H9 (cell line): ENCODE measurements at regions not wholly inside any gene's neighbourhood (a gene's known extent, or its start where the extent isn't known, plus 50 kb on each side); places are given as distances from the start of the nearest gene placed in this dataset.

Experiments
- DNase-seq: peaks from one replicate; pipeline ENCODE4 v3.0.0-alpha.2; 2017
- H2AFZ ChIP-seq: one replicate; pipeline ENCODE4 v1.6.1; 2013; ENCODE audit warnings: mild to moderate bottlenecking, low read length, control low read depth, moderate library complexity
- H2AK5ac ChIP-seq: 2 replicates; pipeline ENCODE4 v1.6.1; 2013; ENCODE audit warnings: low read length, control low read depth, mixed read lengths; ENCODE audit not compliant: insufficient read length
- H2BK120ac ChIP-seq: one replicate; pipeline ENCODE4 v1.6.1; 2013; ENCODE audit warnings: low read depth, mild to moderate bottlenecking, low read length, control low read depth, inconsistent platforms; ENCODE audit not compliant: poor library complexity, severe bottlenecking
- H2BK12ac ChIP-seq: 2 replicates; pipeline ENCODE4 v1.6.1; 2013; ENCODE audit warnings: low read length, control low read depth, mixed read lengths, low read depth; ENCODE audit not compliant: insufficient read length
- H2BK15ac ChIP-seq: 2 replicates; pipeline ENCODE4 v1.6.1; 2013; ENCODE audit warnings: low read depth, low read length, control low read depth
- H2BK20ac ChIP-seq: one replicate; pipeline ENCODE4 v1.6.1; 2013; ENCODE audit warnings: low read depth, mild to moderate bottlenecking, low read length, control low read depth, inconsistent platforms; ENCODE audit not compliant: poor library complexity, severe bottlenecking
- H2BK5ac ChIP-seq: 2 replicates; pipeline ENCODE4 v1.6.1; 2013; ENCODE audit warnings: low read length, control low read depth, mixed read lengths; ENCODE audit not compliant: insufficient read length
- H3K14ac ChIP-seq: 2 replicates; pipeline ENCODE4 v1.6.1; 2013; ENCODE audit warnings: low read length, control low read depth; ENCODE audit not compliant: insufficient read depth
- H3K18ac ChIP-seq: 2 replicates; pipeline ENCODE4 v1.6.1; 2013; ENCODE audit warnings: low read depth, mild to moderate bottlenecking, mixed read lengths, low read length, control low read depth; ENCODE audit not compliant: insufficient read length
- H3K23ac ChIP-seq: 2 replicates; pipeline ENCODE4 v1.6.1; 2013; ENCODE audit warnings: low read length, control low read depth, mixed read lengths, low read depth; ENCODE audit not compliant: insufficient read length
- H3K23me2 ChIP-seq: 2 replicates; pipeline ENCODE4 v1.6.1; 2013; ENCODE audit warnings: low read depth, mild to moderate bottlenecking, mixed read lengths, low read length, control low read depth; ENCODE audit not compliant: insufficient read length, poor library complexity, severe bottlenecking
- H3K27ac ChIP-seq: 2 replicates; pipeline ENCODE4 v1.5.1; 2013; ENCODE audit warnings: low read length, control low read depth, mixed read lengths, low read depth; ENCODE audit not compliant: insufficient read length
- H3K27me3 ChIP-seq: 2 replicates; pipeline ENCODE4 v1.6.1; 2013; ENCODE audit warnings: low read length, control low read depth, inconsistent platforms; ENCODE audit not compliant: insufficient read depth
- H3K4ac ChIP-seq: 2 replicates; pipeline ENCODE4 v1.6.1; 2013; ENCODE audit warnings: low read depth, mild to moderate bottlenecking, control low read depth, inconsistent platforms, low read length, moderate library complexity
- H3K4me1 ChIP-seq: 2 replicates; pipeline ENCODE4 v1.6.1; 2013; ENCODE audit warnings: low read length, control low read depth, inconsistent platforms; ENCODE audit not compliant: insufficient read depth
- H3K4me2 ChIP-seq: 2 replicates; pipeline ENCODE4 v1.6.1; 2013; ENCODE audit warnings: low read length, control low read depth, mixed read lengths; ENCODE audit not compliant: insufficient read length, insufficient read depth
- H3K56ac ChIP-seq: 2 replicates; pipeline ENCODE4 v1.6.1; 2013; ENCODE audit warnings: low read depth, mild to moderate bottlenecking, mixed read lengths, low read length, control low read depth; ENCODE audit not compliant: insufficient read length
- H3K79me1 ChIP-seq: 2 replicates; pipeline ENCODE4 v1.6.1; 2013; ENCODE audit warnings: low read depth, mild to moderate bottlenecking, moderate library complexity, low read length, control low read depth, inconsistent platforms; ENCODE audit not compliant: insufficient read depth, poor library complexity, severe bottlenecking
- H3K79me2 ChIP-seq: 2 replicates; pipeline ENCODE4 v1.6.1; 2013; ENCODE audit warnings: low read length, control low read depth, inconsistent platforms; ENCODE audit not compliant: insufficient read depth
- H3K9ac ChIP-seq: 2 replicates; pipeline ENCODE4 v1.6.1; 2013; ENCODE audit warnings: low read length, control low read depth, mixed read lengths; ENCODE audit not compliant: insufficient read length; ENCODE audit errors: extremely low read depth
- H3K9me3 ChIP-seq: one replicate; pipeline ENCODE4 v1.6.1; 2013; ENCODE audit warnings: low read depth, low read length, inconsistent platforms; ENCODE audit not compliant: control insufficient read depth
- H3T11ph ChIP-seq: one replicate; pipeline ENCODE4 v1.6.1; 2013; ENCODE audit warnings: mild to moderate bottlenecking, low read length, control low read depth, inconsistent platforms
- H4K20me1 ChIP-seq: one replicate; pipeline ENCODE4 v1.6.1; 2013; ENCODE audit not compliant: control insufficient read depth, insufficient read length, insufficient read depth
- H4K5ac ChIP-seq: 2 replicates; pipeline ENCODE4 v1.6.1; 2013; ENCODE audit warnings: low read depth, mild to moderate bottlenecking, mixed read lengths, low read length, control low read depth; ENCODE audit not compliant: insufficient read length
- H4K8ac ChIP-seq: replicated peaks from 2 replicates; pipeline ENCODE4 v1.6.1; 2013; ENCODE audit warnings: low read length, control low read depth, mixed read lengths, low read depth; ENCODE audit not compliant: insufficient read length
- H4K91ac ChIP-seq: 2 replicates; pipeline ENCODE4 v1.6.1; 2013; ENCODE audit warnings: low read depth, mild to moderate bottlenecking, moderate library complexity, mixed read lengths, low read length, control low read depth; ENCODE audit not compliant: insufficient read length
- H3K27ac Mint-ChIP-seq, 3 experiments: 2 replicates in 2 of 3; 3 replicates in 1 of 3; pipeline ENCODE4 v1.8.0; 2020 to 2021; ENCODE audit warnings: mixed read lengths in 3 of 3, mild to moderate bottlenecking in 1 of 3, moderate library complexity in 1 of 3
- H3K27me3 Mint-ChIP-seq: 2 replicates; pipeline ENCODE4 v1.8.0; 2021; ENCODE audit warnings: low read depth, mild to moderate bottlenecking, moderate library complexity, mixed read lengths
- H3K36me3 Mint-ChIP-seq, 3 experiments: 2 replicates in 2 of 3; 3 replicates in 1 of 3; pipeline ENCODE4 v1.8.0; 2020 to 2021; ENCODE audit warnings: low read depth in 3 of 3, mixed read lengths in 3 of 3; ENCODE audit not compliant: insufficient read depth in 1 of 3
- H3K4me1 Mint-ChIP-seq, 2 experiments: 2 replicates each; pipeline ENCODE4 v1.8.0; 2020; ENCODE audit warnings: mixed read lengths in 2 of 2
- H3K4me3 Mint-ChIP-seq, 2 experiments: 2 replicates in 1 of 2; 3 replicates in 1 of 2; pipeline ENCODE4 v1.8.0; 2020 to 2021; ENCODE audit warnings: mild to moderate bottlenecking in 2 of 2, mixed read lengths in 2 of 2, moderate library complexity in 1 of 2
- H3K9me3 Mint-ChIP-seq, 2 experiments: 2 replicates in 1 of 2; 3 replicates in 1 of 2; pipeline ENCODE4 v1.8.0; 2020; ENCODE audit warnings: mild to moderate bottlenecking in 2 of 2, mixed read lengths in 2 of 2, moderate library complexity in 1 of 2
- CTCF ChIP-seq: fragments of 200-600 bp; sonication (generic); conservative IDR thresholded peaks from 3 replicates; pipeline ENCODE4 v1.8.0; 2021; ENCODE audit warnings: antibody characterized with exemption, mild to moderate bottlenecking
- WGBS: extraction: QIAGEN DNeasy Blood & Tissue Kit; methylation state at CpG from one replicate; pipeline ENCODE4 v1.1.7; 2013; ENCODE audit warnings: missing lambda C conversion rate, low lambda C conversion rate, mixed read lengths; ENCODE audit not compliant: insufficient read length; ENCODE audit errors: extremely low coverage; 5-methylcytosine and 5-hydroxymethylcytosine counted together

GRCh38 chr10:28798964-28799363, 121.6 kb downstream of the BAMBI start:
- H3K27me3 Mint-ChIP-seq = no peaks in the 10 kb centered on the region; the same call in 1 of the 2 replicates
- no peak overlapping the region for H4K5ac ChIP-seq
- no peaks in the 10 kb centered on the region for H3K23me2 ChIP-seq
- no peak overlapping the region for H2BK20ac ChIP-seq
- H3K9me3 ChIP-seq = no peaks in the 10 kb centered on the region
- H3K18ac ChIP-seq = no peak overlapping the region
- no peaks in the 10 kb centered on the region; a peak in 1 of 5 replicates for H3K9me3 Mint-ChIP-seq
- H2AFZ ChIP-seq = no peak overlapping the region
- no peak overlapping the region for H3K27ac Mint-ChIP-seq
- peaks cover 22 to 25% of the 10 kb centered on the region in 2 experiments for H3K4me1 Mint-ChIP-seq
- H3K27me3 ChIP-seq = no peaks in the 10 kb centered on the region
- no peak overlapping the region for H3K14ac ChIP-seq
- H2BK12ac ChIP-seq = no peak overlapping the region
- no CpG with 5 or more reads among the region's 2 CpGs for WGBS
- no peak overlapping the region for H2AK5ac ChIP-seq
- H3K79me2 ChIP-seq = no peaks in the 10 kb centered on the region
- H4K8ac ChIP-seq = no peak overlapping the region
- H3K79me1 ChIP-seq = no peaks in the 10 kb centered on the region
- H3K4me3 Mint-ChIP-seq = no peak overlapping the region
- H4K20me1 ChIP-seq = no peaks in the 10 kb centered on the region
- H3K4me1 ChIP-seq = peaks cover 2% of the 10 kb centered on the region; the same call in 1 of the 2 replicates
- no peak overlapping the region for H3K4ac ChIP-seq
- no peak overlapping the region for H3K27ac ChIP-seq
- H3K4me2 ChIP-seq = no peak overlapping the region
- DNase-seq = no peak
- no peak overlapping the region for H2BK5ac ChIP-seq
- H3K56ac ChIP-seq = no peak overlapping the region
- no peak overlapping the region for H2BK15ac ChIP-seq
- no peak overlapping the region for H4K91ac ChIP-seq
- H3T11ph ChIP-seq = no peak overlapping the region
- H3K36me3 Mint-ChIP-seq = no peaks in the 10 kb centered on the region
- no peak overlapping the region for H3K23ac ChIP-seq
- TF ChIP-seq CTCF = no peak
- H2BK120ac ChIP-seq = no peak overlapping the region
- H3K9ac ChIP-seq = no peak overlapping the region
